ENCODE measurements at regions not wholly inside any gene's neighbourhood (a gene's known extent, or its start where the extent isn't known, plus 50 kb on each side); places are given as distances from the start of the nearest gene placed in this dataset.

DNA sequence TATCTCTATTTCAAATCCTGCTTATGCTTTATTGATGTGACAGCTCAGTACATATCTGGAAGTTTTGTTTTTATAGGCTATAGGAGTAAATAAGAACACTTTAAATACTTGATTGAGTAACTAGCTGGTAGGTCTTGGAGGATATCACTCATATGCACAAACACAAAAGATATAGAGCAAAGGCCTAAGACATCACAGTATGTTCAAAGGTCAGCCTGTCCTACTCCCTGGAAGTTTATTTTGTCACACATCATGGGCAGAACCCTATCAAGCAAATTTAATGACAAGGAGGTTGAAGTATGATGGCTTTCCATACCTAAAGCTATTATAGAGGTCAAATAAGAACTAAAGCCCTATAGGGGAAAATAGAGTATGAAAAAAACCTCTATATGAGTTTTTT, 70.0 kb upstream of the MS4A8 start:
- ATAC-seq: no peak
- no peak overlapping the region for H3K27ac ChIP-seq

DNA sequence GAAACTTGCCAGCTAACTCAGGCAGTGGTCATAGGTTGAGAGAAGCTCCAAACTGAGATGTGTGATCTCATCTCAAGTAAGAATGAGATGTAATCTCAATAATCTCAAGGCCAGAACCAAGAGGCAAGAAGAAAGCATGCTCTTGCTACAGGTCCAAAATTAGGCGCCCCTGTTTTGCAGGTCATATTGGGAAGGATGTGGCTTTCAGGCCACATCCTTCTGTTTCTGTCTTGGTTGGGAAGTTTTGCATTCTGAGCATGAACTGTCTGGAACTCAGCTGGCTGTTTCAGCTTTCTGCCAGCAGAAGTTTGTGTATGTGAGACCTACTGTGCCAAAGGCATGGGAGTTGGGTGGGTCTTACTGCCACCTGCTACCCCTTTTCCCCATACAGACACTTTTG, 67.5 kb upstream of the MS4A8 start:
- H3K4me3 ChIP-seq: no peak overlapping the region
- H3K9me3 ChIP-seq: peaks cover 0 to 21% (median 4%) of the 10 kb centered on the region in 11 donors
- no peaks in the 10 kb centered on the region for H3K4me1 ChIP-seq
- H3K27me3 ChIP-seq: no peaks in the 10 kb centered on the region
- 81 to 93% methylated on average over 1 of the region's 1 CpG for WGBS, 2 donors
- no peak for TF ChIP-seq CTCF (IDR thresholded peaks at IDR 0.05)
- no peaks in the 10 kb centered on the region for H3K36me3 ChIP-seq
- ATAC-seq (no peak), DNase-seq (no peak)
- no peak overlapping the region for H3K27ac ChIP-seq
- intact Hi-C loops (cut with DNase I): no loop called here

More for the DNA sequence above, 70.0 kb upstream of the MS4A8 start:
- no peak for TF ChIP-seq CTCF (IDR thresholded peaks at IDR 0.05)
- H3K9me3 ChIP-seq: peaks cover 0 to 4% (median 0%) of the 10 kb centered on the region in 11 donors
- no peaks in the 10 kb centered on the region for H3K36me3 ChIP-seq
- no peaks in the 10 kb centered on the region for H3K27me3 ChIP-seq
- DNase-seq: no peak
- intact Hi-C loops (cut with DNase I): no loop called here
- H3K4me1 ChIP-seq: no peaks in the 10 kb centered on the region
- no peak overlapping the region for H3K4me3 ChIP-seq

DNA sequence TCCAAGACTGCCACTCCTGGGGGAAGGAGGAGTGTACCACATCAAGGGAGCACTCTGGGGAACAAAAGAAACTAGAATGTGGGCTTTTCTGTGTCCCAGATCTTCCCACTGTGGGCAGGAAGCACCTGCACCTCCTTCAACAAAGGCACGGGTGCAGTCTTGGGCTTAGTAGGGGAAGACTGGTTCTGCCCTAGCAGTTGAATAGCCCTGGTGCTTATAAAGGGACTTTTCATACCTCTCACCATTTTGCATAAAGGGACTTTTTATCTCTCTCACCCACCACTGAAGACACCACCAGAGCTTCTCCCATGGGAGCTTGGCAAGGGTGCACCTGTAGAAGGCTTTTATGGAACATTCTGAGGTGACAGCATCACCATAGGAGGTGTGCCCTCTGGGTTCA, 65.8 kb upstream of the MS4A8 start:
- Histone ChIP-seq H3K27me3 (no peaks in the 10 kb centered on the region), H3K36me3 (no peaks in the 10 kb centered on the region), H3K4me3 (no peak overlapping the region), H3K9me3 (peaks cover 0 to 21% (median 4%) of the 10 kb centered on the region in 11 donors), H3K4me1 (no peaks in the 10 kb centered on the region), H3K27ac (no peak overlapping the region)
- TF ChIP-seq CTCF (IDR thresholded peaks at IDR 0.05): no peak
- intact Hi-C loops (cut with DNase I): no loop called here
- no peak for ATAC-seq
- 58 to 76% methylated on average over 1 of the region's 1 CpG for WGBS, 2 donors
- no peak for DNase-seq

DNA sequence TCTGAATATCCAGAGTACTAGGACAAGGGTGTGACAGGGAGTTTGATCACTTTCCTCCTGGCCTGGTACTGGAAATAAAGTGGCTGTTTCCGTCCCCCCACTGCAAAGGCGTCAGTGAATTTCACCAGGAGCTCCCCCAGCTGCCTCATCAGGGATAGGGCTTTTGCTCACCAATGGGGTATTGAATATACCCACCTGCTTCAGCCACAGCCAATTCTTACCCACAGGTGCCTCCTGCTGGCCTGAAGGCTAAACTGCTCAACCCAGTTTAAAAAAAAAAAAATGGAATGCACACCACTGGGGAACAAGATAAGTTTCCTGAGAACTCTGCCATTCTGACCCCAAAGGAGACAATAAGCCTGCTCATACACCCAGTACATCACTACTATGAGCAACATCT, 65.3 kb upstream of the MS4A8 start:
- DNase-seq: no peak
- Histone ChIP-seq H3K27me3 (no peaks in the 10 kb centered on the region), H3K4me1 (no peaks in the 10 kb centered on the region), H3K27ac (no peak overlapping the region), H3K36me3 (no peaks in the 10 kb centered on the region), H3K9me3 (peaks cover 0 to 21% (median 4%) of the 10 kb centered on the region in 11 donors), H3K4me3 (no peak overlapping the region)
- intact Hi-C loops (cut with DNase I): no loop called here
- TF ChIP-seq CTCF (IDR thresholded peaks at IDR 0.05): no peak
- no peak for ATAC-seq
- WGBS, 2 donors: 22 to 27% methylated on average over 2 of the region's 2 CpGs

GRCh38 chr11:60641940-60642339, 57.5 kb upstream of the MS4A8 start:
- intact Hi-C loops (cut with DNase I): no loop called here
- Histone ChIP-seq H3K36me3 (no peaks in the 10 kb centered on the region), H3K4me1 (no peaks in the 10 kb centered on the region), H3K4me3 (no peak overlapping the region), H3K9me3 (peaks cover 0 to 31% (median 10%) of the 10 kb centered on the region in 11 donors), H3K27me3 (no peaks in the 10 kb centered on the region), H3K27ac (no peak overlapping the region)
- no peak for TF ChIP-seq CTCF (IDR thresholded peaks at IDR 0.05)
- WGBS, 2 donors: 90 to 94% methylated on average over 3 of the region's 3 CpGs
- DNase-seq (no peak), ATAC-seq (no peak)
